ENCODE measurements at regions not wholly inside any gene's neighbourhood (a gene's known extent, or its start where the extent isn't known, plus 50 kb on each side); places are given as distances from the start of the nearest gene placed in this dataset.
A peak's percentile ranks its signal among the peaks of the same experiment; 100 is the strongest.

DNA sequence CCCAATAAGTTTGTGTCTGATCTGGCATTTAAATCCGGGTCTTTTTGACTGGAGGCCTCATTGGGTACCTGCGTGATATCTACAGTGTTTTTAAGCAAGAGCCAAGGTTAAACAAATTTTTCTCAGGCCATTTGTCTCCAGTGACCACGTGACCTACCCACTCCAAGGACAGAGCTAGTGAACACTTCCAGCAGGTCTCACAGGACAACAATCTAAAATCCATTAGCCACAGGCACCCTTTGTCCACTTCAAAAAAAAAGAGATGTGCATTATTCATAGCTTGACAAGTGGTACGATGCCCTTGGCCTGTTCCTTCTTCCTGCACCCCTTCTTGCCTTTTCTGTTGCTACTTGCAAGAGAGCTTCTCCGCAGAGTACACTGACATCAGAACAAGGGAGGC, 109.6 kb upstream of the GSC start:
- DNase-seq (no peak), ATAC-seq (ENCODE audit: poor library complexity) (no peak)

DNA sequence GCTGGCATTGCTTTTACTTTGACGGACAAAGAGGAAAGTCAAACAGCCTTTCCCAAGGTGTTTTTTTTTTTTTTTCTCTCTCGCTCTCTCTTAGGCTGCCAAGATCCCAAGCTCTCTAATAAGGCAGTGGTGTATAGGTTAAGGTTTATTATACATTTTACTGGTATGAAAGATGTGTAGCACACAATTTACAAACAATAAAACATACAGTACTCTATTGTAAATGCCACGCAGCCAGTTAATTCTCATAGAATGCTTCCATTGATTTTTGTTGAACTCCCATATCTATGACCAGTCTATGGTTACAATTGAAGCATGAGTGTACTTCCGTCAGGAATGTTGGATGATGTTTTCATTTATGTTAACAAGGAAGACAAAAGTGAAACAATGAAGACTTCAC, 106.4 kb upstream of the GSC start:
- intact Hi-C loops (cut with DNase I), result no loop called here
- ATAC-seq (ENCODE audit: poor library complexity) (no peak), DNase-seq (no peak)

More for the DNA sequence above, 109.6 kb upstream of the GSC start:
- intact Hi-C loops (cut with DNase I), result no loop called here

DNA sequence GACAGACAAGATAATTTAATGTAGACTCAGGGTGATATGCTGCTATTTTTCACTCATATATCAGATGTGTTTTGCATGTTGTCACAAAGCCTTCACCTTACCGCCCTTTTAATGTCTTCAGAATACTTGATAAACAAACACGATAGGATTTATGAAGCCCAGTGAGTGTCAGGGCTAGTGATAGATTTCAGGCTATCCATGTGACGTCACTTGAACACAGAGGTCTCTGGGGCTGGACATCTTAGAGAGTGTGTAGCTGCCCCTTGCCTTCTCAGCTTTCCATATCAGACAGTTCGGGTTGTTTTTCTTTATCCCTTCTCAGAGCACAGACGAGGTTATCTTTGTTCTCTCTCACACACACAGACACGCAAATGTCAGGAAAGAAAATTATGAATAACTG, 105.3 kb upstream of the GSC start:
- no peak for ATAC-seq (ENCODE audit: poor library complexity)
- intact Hi-C loops (cut with DNase I), result no loop called here
- DNase-seq, result no peak

DNA sequence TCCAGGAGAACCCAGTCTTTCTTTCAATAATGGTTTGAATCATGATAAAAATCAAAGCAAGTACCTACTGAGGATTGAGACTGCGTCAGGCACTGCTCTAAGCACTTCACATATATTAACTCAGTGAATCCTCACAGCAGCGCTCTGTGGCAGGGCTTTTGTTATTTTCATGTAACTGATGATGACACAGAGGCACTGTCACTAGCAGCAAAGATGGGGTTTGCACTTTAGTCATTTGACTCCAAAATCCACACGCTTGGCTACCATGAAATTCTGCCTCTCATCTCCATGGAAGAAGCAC, 98.8 kb upstream of the GSC start:
- intact Hi-C loops (cut with DNase I), result no loop called here
- DNase-seq, result no peak
- ATAC-seq (ENCODE audit: poor library complexity), result no peak

DNA sequence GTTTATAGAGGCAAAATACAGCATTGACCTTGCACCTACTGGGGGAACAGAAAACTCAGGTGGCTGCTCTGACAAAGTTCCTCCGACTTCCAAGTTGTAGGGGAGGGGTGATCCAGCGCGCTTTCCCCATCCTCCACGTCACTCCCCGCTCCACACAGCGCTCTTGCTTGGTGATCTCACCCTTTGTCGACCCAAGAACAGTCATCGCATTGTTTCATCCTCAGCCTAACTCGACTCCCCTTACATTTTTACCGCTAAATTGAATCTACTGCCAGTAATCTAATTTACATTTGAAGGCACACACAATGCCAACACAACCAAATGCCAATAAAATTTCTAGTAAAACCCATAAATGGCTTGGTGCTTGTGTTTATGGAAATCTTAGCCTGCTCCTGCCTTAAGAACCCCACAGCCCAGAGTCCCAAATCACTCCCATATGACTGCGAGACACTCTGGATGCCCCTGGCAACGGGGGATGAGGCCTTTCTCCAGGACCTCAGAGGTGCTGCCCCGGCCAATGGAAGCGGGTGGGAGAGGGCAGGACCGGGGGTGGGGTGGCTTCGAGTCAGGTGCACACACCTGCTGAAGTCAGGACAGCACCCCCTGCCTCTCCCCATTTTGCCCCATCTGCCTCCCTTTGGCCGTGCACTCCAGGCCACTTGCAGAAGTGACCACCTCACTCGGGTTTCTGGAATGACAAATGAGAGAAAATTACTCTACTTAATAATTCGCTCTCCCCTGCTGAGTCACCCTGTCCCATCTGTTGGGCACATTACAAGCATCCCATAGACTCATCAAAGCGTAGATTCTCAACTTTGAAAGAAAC, 98.2 kb upstream of the GSC start:
- no peak for DNase-seq
- ATAC-seq (ENCODE audit: poor library complexity), result no peak
- intact Hi-C loops (cut with DNase I), result no loop called here

DNA sequence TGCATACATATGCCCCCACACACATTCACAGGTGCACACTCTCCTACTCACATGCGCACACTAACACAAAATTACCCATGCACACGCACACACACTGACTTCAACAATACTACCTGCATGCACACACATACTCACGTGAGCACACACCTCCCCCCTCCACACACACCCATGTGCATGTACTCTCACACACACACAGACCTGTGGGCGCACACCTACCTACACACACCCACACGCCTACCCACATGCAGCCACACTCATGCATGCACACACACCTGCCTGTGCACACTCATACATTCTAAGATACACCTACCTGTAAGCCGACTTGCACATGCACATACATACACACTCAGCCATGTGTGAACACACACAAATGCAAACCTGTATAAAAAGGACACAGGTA, 97.3 kb upstream of the GSC start:
- intact Hi-C loops (cut with DNase I), result no loop called here
- ATAC-seq (ENCODE audit: poor library complexity) (no peak), DNase-seq (no peak)

DNA sequence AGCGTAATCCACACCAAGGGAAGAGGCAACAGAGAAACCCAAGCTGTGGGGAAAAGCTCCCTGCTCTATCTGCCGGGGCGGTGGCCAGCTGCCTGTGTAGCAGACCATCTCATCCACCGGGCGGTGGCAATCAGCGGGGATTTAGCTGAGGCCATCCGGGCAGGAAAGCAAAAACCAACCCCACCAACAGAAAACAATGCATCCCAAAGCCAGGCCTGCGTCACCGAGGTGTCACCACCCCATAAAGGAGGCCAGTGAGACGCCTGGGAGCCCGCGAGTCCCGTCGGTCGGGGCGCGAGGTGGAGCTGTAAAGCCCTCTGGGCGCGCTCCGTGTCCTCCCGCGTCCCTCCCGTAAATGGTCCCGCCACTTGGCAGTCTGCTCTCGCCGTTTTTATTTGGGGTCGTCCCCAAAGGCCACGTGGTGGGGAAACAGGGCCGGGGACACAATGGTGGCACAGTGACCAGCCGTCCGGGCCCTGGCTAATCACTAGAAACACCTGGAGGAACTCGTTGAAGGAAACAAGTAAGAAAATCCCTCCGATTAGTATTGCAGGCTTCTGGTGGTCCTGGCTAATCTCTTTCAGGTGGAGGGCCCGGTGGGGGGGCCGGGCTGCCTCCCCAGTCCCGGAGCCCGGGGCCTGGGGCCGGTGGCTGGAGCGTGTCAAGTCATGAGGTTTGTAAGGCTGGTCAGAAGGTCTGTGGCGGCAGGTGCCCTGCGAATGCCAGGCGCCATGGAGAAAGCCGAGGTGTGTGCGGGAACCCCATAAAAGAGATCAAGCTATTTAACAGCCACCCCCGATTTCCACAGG, 94.7 kb upstream of the GSC start:
- DNase-seq, result peak; percentile 47
- no peak for ATAC-seq (ENCODE audit: poor library complexity)
- intact Hi-C loops (cut with DNase I), result no loop called here

DNA sequence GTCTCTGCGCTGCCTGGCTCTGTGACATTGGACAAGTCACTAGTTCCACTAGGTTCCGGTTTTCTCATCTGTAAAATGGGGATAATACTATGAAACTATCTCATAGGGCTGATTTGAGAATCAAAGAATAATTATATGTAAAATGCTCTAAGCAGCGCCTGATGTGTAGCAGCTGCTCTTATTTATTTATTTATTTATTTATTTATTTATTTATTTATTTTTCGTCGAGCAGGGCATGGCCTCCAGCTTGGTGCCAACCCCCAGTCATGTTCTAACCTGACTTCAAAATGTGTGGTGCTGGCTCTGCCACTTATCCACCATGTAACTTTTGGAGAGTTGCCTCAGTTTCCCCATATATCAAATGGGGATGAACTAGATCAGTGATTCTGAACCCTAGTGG, 93.5 kb upstream of the GSC start:
- no peak for DNase-seq
- ATAC-seq (ENCODE audit: poor library complexity), result no peak
- intact Hi-C loops (cut with DNase I), result no loop called here

DNA sequence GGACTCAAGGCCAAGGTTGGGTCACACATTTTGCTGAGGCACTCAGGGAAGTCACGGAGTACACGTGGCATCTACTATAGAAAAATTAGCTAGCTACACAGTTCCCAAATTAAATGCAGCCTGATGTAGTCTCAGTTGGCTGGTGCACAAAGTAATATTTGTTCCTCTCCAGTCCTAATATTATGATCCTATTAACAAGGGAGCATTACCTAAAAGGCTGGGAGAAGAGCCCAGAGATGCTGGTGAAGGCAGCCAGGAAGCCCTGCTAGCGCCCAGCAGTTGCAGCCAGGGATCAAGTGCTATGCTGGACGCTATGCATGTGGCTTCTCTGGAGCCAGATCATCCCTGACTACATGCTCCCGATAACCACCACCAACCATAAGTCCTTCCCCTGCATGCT, 88.0 kb upstream of the GSC start:
- peak; percentile 79 for ATAC-seq (ENCODE audit: poor library complexity)
- intact Hi-C loops (cut with DNase I), result no loop called here
- DNase-seq, result peak; percentile 51

DNA sequence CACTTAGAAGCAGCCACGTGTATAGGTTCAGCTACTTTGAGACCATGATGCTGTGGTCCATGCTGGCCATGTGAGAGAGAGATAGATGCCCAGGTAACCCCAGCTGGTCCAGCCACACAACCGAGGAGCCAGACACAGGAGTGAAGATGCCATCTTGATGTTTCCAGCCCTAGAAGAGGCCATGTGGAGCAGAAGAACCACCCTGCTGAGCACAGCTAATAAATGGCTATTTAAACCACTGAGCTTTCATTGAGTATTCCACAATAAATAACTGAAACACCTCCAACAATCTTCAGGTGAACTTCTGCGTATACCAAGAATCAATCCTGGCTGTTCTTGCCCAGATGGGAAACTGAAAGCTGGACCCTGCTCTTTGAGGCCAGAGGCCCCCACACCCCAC, 84.0 kb upstream of the GSC start:
- DNase-seq, result no peak
- ATAC-seq (ENCODE audit: poor library complexity), result no peak
- intact Hi-C loops (cut with DNase I), result no loop called here

DNA sequence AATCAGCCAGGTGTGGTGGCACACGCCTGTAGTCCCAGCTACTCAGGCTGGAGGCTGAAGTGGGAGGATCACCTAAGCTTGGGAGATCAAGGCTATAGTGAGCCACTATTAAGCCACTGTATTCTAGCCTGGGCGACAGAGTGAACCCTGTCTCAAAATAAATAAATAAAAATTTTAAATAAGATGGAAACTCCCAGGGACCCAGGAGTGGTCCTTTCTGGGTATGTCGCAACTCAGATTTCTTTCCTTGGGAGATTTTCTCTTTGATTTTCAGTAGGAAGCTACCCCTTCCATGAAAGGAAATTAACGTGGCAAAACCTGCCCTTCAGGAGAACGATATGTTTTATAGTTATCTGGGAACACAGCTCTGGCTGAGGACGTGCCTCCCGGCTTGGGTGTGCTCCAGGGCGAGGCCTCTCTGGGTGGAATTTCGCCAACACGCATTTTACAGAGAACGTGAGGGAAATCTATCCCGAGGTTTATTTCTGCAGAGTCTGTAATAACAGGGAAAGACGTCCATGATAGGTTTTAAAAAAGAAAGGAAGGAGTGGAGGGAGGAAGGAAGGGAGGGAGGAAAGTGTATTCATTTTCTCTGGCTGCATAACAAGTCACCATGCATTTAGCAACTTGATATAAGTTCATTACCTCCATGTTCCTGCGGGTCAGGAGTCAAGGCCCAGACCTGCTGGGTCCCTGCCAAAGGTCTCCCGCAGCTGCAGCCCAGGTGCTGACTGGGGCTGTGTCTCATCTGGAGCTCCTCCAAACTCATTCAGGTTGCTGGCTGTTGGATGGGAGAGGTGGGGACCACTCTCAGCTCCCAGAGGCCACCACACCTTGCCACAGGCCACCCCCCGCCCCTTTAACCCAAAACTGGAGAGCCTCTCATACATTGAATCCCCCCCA, 80.6 kb upstream of the GSC start:
- peak; percentile 52 for DNase-seq
- intact Hi-C loops (cut with DNase I), result no loop called here
- peak; percentile 77 for ATAC-seq (ENCODE audit: poor library complexity)

DNA sequence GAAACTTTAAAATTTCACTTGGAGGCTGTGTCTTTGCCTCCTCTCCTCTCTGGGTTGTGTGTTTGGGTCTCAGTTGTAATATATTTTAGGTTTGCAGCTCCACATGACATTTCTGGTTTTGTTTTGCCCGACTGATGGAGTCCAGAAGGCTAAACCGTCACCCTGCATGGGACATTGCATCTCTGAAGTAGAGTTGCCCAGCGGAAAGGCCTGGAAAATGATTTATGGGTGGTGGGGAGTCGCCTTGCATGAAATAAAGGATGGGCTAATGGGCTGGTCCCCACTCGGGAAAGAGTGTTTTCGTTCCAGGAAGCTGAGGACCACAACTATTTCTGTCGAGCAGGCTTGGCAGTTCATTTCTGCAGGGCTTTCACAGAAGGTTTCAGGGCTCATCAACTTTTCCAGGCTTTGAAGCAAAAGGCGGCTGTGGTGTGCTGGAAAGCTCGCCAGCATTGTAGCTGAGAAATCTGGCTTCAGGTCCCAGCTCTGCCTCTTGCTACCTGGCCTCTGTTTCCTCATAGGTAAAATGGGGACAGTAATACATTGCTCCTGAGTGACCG, 74.8 kb upstream of the GSC start:
- ATAC-seq (ENCODE audit: poor library complexity), result no peak
- no peak for DNase-seq
- intact Hi-C loops (cut with DNase I), result no loop called here

DNA sequence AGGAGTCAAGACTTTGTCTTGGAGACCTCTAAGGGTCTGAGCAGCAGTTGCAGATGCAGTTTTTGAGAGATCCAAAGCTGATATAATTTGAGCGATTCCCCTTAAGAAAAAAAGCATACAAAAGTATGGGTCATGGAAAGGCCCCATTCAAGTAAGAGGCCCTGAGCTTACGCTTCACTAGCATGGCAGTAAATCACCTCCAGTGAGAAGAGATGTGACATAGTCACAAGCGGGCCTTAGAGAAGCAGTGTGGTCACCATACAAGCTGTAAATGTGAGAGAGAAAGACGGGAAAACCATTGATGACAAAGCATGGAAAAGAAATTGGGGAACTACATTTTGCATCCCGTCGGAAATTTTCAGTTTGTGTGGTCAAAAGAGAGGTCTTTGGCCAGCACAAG, 70.6 kb upstream of the GSC start:
- intact Hi-C loops (cut with DNase I), result no loop called here

DNA sequence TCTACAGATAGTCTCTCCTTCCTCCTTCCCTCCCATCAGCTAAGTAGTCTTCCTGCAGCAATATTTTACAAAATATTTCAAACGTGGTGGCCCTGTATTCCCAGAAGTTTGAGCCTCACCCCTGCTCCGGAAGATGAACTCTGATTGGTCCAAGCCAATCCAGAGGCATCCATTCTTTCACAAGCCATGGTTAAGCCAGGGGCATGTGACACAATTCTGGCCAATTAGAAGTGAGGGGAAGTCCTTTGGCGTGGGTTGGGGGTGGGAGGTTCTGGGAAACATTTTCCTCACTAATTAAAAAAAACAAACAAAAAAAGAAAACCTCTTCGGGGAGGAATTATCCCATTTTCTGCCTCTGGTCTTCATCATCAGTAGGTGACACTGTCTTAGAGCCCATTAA, 69.4 kb upstream of the GSC start:
- intact Hi-C loops (cut with DNase I), result no loop called here
- no peak for DNase-seq

More for the DNA sequence above, 70.6 kb upstream of the GSC start:
- DNase-seq (no peak), ATAC-seq (ENCODE audit: poor library complexity) (no peak)

DNA sequence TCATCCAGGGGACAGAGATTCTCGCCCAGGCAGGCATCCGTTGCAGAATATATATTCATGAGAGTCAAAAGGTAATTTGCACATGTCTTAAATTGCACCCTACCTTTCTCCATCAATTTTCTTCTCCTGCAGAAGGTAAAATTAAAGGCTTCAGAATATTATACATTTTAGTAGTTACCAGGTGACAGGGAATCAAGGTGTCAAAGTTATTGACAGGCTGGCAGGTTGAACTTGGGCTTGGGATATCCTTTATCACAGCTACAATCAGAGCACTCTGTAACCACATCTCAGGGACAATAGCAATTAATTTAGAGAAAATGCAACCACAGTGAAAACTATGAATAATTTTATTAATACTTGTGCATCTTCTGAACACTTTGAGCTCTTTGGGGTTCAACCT, 66.9 kb upstream of the GSC start:
- no peak for ATAC-seq (ENCODE audit: poor library complexity)
- no peak for DNase-seq
- intact Hi-C loops (cut with DNase I), result no loop called here

More for the DNA sequence above, 69.4 kb upstream of the GSC start:
- ATAC-seq (ENCODE audit: poor library complexity), result no peak

DNA sequence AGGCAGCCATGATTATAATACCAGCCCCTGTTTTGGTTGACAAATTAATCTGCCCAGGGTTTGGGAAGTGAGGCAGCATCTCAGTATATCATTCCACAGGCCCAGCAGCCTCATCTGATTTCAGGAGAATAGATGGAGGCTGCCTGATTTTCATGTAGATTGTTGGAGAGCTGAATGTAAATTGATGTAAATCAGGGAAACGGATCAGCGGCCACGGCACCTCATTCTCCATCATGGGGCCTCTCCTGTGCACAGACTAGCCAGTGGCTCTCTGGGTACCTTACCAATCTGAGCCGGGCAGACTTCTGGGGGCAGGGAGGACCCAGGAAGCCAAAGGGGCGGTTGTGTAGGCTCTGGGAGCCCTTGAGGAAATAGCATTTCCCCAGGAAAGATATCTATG, 63.7 kb upstream of the GSC start:
- DNase-seq (no peak), ATAC-seq (ENCODE audit: poor library complexity) (no peak)
- intact Hi-C loops (cut with DNase I), result no loop called here

DNA sequence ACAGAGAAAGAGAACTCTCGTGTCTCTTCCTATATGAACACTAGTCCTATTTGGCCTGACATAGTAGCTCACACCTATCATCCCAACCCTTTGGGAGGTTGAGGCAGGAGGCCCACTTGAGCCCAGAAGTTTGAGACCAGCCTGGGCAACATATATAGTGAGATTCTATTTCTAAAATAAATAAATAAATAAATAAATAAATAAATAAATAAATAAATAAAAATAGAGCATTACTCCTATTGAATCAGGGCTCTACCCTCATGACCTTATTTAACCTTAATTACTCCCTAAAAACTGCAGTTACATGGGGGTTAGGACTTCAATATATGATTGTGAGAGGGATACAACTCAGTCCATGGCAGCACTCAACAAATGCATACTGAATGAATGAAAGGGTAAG, 61.2 kb upstream of the GSC start:
- intact Hi-C loops (cut with DNase I), result no loop called here
- ATAC-seq (ENCODE audit: poor library complexity) (no peak), DNase-seq (no peak)

DNA sequence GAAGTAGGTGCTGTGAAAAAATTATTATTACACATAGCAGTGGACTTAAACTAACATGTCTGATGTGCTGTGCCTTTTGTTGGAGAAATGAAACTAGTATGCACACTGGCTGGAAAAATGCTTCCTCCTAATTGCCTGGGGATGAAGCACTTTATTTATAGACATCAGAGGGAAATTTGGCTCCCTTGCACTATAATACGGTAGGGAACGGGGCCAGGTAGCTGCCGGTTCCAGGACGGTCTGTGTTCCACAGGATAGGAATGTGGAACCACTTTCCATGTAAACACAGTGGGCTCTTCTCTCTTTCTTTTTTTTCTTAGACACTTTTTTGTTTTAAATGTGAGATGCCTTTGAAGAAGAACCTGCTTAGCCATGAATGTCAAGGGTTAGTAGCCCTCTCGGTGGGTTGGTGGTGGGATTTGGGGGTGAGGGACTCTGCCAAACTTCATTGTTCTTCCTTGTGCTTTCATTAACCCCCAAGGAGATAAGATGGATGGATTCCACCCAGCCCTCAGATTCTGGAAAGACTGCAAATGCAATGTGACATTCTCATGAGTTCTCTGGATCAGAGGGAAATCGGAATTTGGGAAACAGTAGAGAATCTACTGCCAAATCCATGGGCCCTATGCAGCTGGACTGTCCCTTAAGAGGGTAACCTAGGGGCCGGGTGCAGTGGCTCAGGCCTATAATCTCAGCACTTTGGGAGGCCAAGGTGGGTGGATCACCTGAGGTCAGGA, 58.0 kb upstream of the GSC start:
- ATAC-seq (ENCODE audit: poor library complexity), result peak; percentile 97
- intact Hi-C loops (cut with DNase I), result no loop called here
- peak; percentile 68 for DNase-seq

DNA sequence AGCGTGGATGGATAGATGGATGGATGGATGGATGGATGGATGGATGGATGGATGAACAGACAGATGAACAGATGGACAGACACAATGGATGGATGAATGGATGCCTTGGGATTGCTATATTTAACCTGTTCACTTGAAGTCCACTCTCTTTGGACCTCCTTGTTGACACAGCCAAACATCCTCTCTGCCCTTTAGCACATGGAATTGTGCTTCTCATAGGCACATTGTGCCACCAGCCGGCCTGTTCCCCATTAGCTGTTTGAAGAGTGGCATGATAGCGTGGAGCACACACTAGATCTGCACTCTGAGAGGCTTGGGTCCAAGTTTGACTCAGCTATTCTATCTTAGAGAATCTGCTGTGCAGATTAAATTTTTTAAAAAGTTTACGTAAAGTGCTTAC, 56.9 kb upstream of the GSC start:
- no peak for ATAC-seq (ENCODE audit: poor library complexity)
- intact Hi-C loops (cut with DNase I), result no loop called here
- no peak for DNase-seq

Measured in Right ventricle myocardium superior (tissue), 1 donor.